Skeletal muscle cell (primary cell): ENCODE measurements at regions not wholly inside any gene's neighbourhood (a gene's known extent, or its start where the extent isn't known, plus 50 kb on each side); places are given as distances from the start of the nearest gene placed in this dataset.
"Not testable (repeated sequence)": the region's sequence is repeated elsewhere in the genome, so short reads cannot be mapped to it uniquely, and the experiment has no call there.

Experiments used
- DNase-seq: peaks from one replicate; pipeline ENCODE4 v3.0.0-alpha.2; 2010; ENCODE audit warnings: low read depth
- H3K4me3 ChIP-seq: 2 replicates; pipeline ENCODE4 v1.5.1; 2011; ENCODE audit warnings: low read depth, mild to moderate bottlenecking, control low read depth, low read length, moderate library complexity

- DNase-seq, result peak; percentile 54
These were observed 58.2 kb upstream of the DUSP21 start for GRCh38 chrX:44785652-44786051.

GRCh38 chrX:44784241-44784640 is 59.6 kb upstream of the DUSP21 start:
- DNase-seq, result no peak
- H3K4me3 ChIP-seq, result no peak overlapping the region

More at GRCh38 chrX:44785652-44786051, 58.2 kb upstream of the DUSP21 start:
- no peak overlapping the region for H3K4me3 ChIP-seq

- DNase-seq, result no peak
- H3K4me3 ChIP-seq, result no peak overlapping the region
These were observed 65.6 kb upstream of the DUSP21 start for GRCh38 chrX:44778254-44778653.

GRCh38 chrX:44775726-44776125 is 68.1 kb upstream of the DUSP21 start:
- DNase-seq, result no peak

GRCh38 chrX:44774066-44774465 is 69.8 kb upstream of the DUSP21 start:
- not testable (repeated sequence) for H3K4me3 ChIP-seq, DNase-seq

More at GRCh38 chrX:44775726-44776125, 68.1 kb upstream of the DUSP21 start:
- no peak overlapping the region for H3K4me3 ChIP-seq

GRCh38 chrX:44770121-44770520 is 73.7 kb upstream of the DUSP21 start:
- no peak overlapping the region for H3K4me3 ChIP-seq
- no peak for DNase-seq

- no peak for DNase-seq
- H3K4me3 ChIP-seq, result no peak overlapping the region
These were observed 76.5 kb upstream of the DUSP21 start for GRCh38 chrX:44767308-44767707.

GRCh38 chrX:44765556-44765955 is 78.3 kb upstream of the DUSP21 start:
- DNase-seq, result no peak
- H3K4me3 ChIP-seq, result no peak overlapping the region

- DNase-seq, result no peak
These were observed 95.9 kb upstream of the DUSP21 start for GRCh38 chrX:44747969-44748368.

GRCh38 chrX:44747317-44747716 is 96.5 kb upstream of the DUSP21 start:
- H3K4me3 ChIP-seq, result no peak overlapping the region
- no peak for DNase-seq

More at GRCh38 chrX:44747969-44748368, 95.9 kb upstream of the DUSP21 start:
- H3K4me3 ChIP-seq, result no peak overlapping the region

- H3K4me3 ChIP-seq, result no peak overlapping the region
- DNase-seq, result no peak
These were observed 99.0 kb upstream of the DUSP21 start for GRCh38 chrX:44744799-44745198.

- DNase-seq, result no peak
- no peak overlapping the region for H3K4me3 ChIP-seq
These were observed 101.2 kb upstream of the DUSP21 start for GRCh38 chrX:44742480-44743155.

- DNase-seq, H3K4me3 ChIP-seq: not testable (repeated sequence)
These were observed 102.0 kb upstream of the DUSP21 start for GRCh38 chrX:44741859-44742258.

- not testable (repeated sequence) for H3K4me3 ChIP-seq, DNase-seq
These were observed 102.4 kb upstream of the DUSP21 start for GRCh38 chrX:44741458-44741857.

- no peak overlapping the region for H3K4me3 ChIP-seq
- no peak for DNase-seq
These were observed 108.3 kb upstream of the DUSP21 start for GRCh38 chrX:44735498-44735897.

- DNase-seq, result no peak
- H3K4me3 ChIP-seq, result no peak overlapping the region
These were observed 109.9 kb upstream of the DUSP21 start for GRCh38 chrX:44733931-44734330.

GRCh38 chrX:44731160-44731559 is 112.7 kb upstream of the DUSP21 start:
- DNase-seq, result no peak
- no peak overlapping the region for H3K4me3 ChIP-seq

- H3K4me3 ChIP-seq, result no peak overlapping the region
- DNase-seq, result no peak
These were observed 120.4 kb upstream of the DUSP21 start for GRCh38 chrX:44723426-44723825.

- no peak for DNase-seq
- H3K4me3 ChIP-seq, result no peak overlapping the region
These were observed 135.4 kb upstream of the DUSP21 start for GRCh38 chrX:44708470-44708869.

GRCh38 chrX:44705817-44706551 is 137.8 kb upstream of the DUSP21 start:
- H3K4me3 ChIP-seq, result no peak overlapping the region
- DNase-seq, result no peak

- DNase-seq, result no peak
These were observed 145.5 kb upstream of the DUSP21 start for GRCh38 chrX:44698357-44698756.

More at GRCh38 chrX:44698357-44698756, 145.5 kb upstream of the DUSP21 start:
- no peak overlapping the region for H3K4me3 ChIP-seq
